ENCODE measurements at regions not wholly inside any gene's neighbourhood (a gene's known extent, or its start where the extent isn't known, plus 50 kb on each side); places are given as distances from the start of the nearest gene placed in this dataset.
"Not testable (repeated sequence)": the region's sequence is repeated elsewhere in the genome, so short reads cannot be mapped to it uniquely, and the experiment has no call there.

DNA sequence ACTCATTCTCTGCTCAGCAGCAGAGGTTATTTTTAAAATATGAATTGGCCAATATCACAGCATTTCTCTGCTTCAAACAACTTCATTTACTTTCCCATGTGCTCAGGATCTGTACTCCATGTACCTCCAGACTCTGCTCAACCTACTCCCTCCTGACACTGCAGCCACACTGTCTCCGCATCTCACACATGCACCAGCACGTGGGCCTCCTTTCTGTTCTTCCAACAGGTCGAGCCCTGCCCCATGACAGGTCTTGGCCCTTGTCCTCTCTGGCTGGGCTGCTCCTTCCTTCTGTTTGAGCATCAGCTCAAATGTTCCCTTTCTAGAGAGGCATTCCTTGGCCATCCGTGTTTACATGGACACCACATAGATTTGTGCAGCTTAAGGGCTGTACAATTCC, 195.7 kb downstream of the EBLN2 start:
- Histone ChIP-seq H3K36me3 (no peaks in the 10 kb centered on the region), H3K9me3 (no peaks in the 10 kb centered on the region), H3K4me3 (no peak overlapping the region), H3K27ac (no peak overlapping the region), H3K4me1 (no peaks in the 10 kb centered on the region), H3K27me3 (no peaks in the 10 kb centered on the region)
- DNase-seq (ENCODE audit: low spot score in 2 of 2) = no peak
- 83% methylated on average over 4 of the region's 4 CpGs for WGBS
- TF ChIP-seq POLR2A (IDR thresholded peaks at IDR 0.05) (no peak), POLR2AphosphoS5 (IDR thresholded peaks at IDR 0.05) (no peak), EP300 (IDR thresholded peaks at IDR 0.05) (no peak)
- TF ChIP-seq, protein P1, sequence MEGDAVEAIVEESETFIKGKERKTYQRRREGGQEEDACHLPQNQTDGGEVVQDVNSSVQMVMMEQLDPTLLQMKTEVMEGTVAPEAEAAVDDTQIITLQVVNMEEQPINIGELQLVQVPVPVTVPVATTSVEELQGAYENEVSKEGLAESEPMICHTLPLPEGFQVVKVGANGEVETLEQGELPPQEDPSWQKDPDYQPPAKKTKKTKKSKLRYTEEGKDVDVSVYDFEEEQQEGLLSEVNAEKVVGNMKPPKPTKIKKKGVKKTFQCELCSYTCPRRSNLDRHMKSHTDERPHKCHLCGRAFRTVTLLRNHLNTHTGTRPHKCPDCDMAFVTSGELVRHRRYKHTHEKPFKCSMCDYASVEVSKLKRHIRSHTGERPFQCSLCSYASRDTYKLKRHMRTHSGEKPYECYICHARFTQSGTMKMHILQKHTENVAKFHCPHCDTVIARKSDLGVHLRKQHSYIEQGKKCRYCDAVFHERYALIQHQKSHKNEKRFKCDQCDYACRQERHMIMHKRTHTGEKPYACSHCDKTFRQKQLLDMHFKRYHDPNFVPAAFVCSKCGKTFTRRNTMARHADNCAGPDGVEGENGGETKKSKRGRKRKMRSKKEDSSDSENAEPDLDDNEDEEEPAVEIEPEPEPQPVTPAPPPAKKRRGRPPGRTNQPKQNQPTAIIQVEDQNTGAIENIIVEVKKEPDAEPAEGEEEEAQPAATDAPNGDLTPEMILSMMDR (IDR thresholded peaks at IDR 0.05) = no peak

- Histone ChIP-seq H3K36me3 (no peaks in the 10 kb centered on the region), H3K9me3 (no peaks in the 10 kb centered on the region), H3K27ac (no peak overlapping the region), H3K27me3 (peaks cover 2% of the 10 kb centered on the region), H3K4me1 (no peaks in the 10 kb centered on the region), H3K4me3 (no peak overlapping the region)
- TF ChIP-seq POLR2AphosphoS5 (IDR thresholded peaks at IDR 0.05) = no peak
- no peak for TF ChIP-seq POLR2A (IDR thresholded peaks at IDR 0.05)
- no peak for TF ChIP-seq EP300 (IDR thresholded peaks at IDR 0.05)
- TF ChIP-seq, protein P1 (IDR thresholded peaks at IDR 0.05) = no peak
- no peak for DNase-seq (ENCODE audit: low spot score in 2 of 2)
- 82% methylated on average over 4 of the region's 4 CpGs for WGBS
Measured at GRCh38 chr3:73258057-73258456, 196.6 kb downstream of the EBLN2 start.

DNA sequence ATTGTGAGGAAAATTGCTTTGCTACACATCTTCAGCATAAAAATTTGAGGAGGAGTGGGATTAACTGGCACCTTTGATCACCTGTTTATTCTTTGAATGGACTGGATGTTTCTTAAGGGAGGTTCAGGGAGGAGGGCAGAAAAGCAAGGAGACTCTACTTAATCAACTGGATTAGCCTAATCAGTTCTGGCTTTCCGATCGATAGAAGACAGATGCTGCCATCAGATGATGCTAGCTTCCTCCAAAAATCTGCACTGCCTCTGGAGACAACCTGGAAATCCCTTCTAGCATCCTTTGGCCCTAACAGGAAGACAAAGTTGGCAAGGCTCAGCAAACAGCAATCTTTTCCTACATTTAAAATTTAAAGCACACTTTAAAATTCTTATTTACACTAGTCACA, 197.8 kb downstream of the EBLN2 start:
- Histone ChIP-seq H3K36me3 (no peaks in the 10 kb centered on the region), H3K27me3 (peaks cover 2% of the 10 kb centered on the region), H3K4me3 (no peak overlapping the region), H3K9me3 (no peaks in the 10 kb centered on the region), H3K27ac (no peak overlapping the region), H3K4me1 (no peaks in the 10 kb centered on the region)
- 67% methylated on average over 2 of the region's 2 CpGs for WGBS
- no peak for DNase-seq (ENCODE audit: low spot score in 2 of 2)
- TF ChIP-seq POLR2AphosphoS5 (IDR thresholded peaks at IDR 0.05) (no peak), POLR2A (IDR thresholded peaks at IDR 0.05) (no peak), EP300 (IDR thresholded peaks at IDR 0.05) (no peak)
- TF ChIP-seq, protein P1 (IDR thresholded peaks at IDR 0.05) = no peak

DNA sequence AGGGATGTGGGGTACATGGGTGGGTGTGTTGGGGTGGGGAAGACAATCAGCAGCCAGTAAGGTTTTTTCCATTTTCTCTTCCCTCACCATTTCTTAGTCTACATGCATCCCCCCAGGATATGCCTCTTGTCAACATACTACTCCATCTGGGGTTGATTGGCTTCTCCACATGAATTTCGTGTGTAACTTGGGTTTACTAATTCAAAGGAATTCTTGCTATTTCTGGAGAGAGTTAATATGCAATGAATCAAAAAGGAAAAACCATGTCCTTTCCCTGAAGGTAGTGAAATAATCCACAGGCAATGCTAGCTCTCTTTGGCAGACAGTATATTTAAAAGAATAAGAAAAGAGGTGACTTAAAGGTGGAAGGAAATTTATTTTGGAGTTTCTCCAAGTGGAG, 198.4 kb downstream of the EBLN2 start:
- 21% methylated on average over 1 of the region's 1 CpG for WGBS
- TF ChIP-seq POLR2A (IDR thresholded peaks at IDR 0.05) = no peak
- TF ChIP-seq EP300 (IDR thresholded peaks at IDR 0.05) = no peak
- TF ChIP-seq POLR2AphosphoS5 (IDR thresholded peaks at IDR 0.05) = no peak
- TF ChIP-seq, protein P1 (IDR thresholded peaks at IDR 0.05) = no peak
- H3K4me3 ChIP-seq = no peak overlapping the region
- no peaks in the 10 kb centered on the region for H3K36me3 ChIP-seq
- H3K27me3 ChIP-seq = peaks cover 2% of the 10 kb centered on the region
- H3K27ac ChIP-seq = no peak overlapping the region
- H3K4me1 ChIP-seq = no peaks in the 10 kb centered on the region
- no peaks in the 10 kb centered on the region for H3K9me3 ChIP-seq
- DNase-seq (ENCODE audit: low spot score in 2 of 2) = no peak

DNA sequence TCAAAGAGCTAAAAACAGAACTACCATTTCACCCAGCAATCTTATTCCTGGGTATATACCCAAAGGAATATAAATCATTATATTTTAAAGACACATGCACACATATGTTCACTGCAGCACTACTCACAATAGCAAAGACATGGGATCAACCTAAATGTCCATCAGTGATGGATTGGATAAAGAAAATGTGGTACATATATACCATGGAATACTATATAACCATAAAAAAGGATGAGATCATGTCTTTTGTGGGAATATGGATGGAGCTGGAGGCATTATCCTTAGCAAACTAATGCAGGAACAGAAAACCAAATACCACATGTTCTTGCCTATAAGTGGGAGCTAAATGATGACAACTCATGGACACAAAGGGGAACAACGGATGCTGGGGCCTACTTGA, 205.1 kb downstream of the EBLN2 start:
- not testable (repeated sequence) for H3K4me1 ChIP-seq; DNase-seq (ENCODE audit: low spot score in 2 of 2); H3K9me3 ChIP-seq; H3K27ac ChIP-seq; H3K27me3 ChIP-seq; H3K36me3 ChIP-seq; H3K4me3 ChIP-seq
- WGBS = 82% methylated on average over 1 of the region's 1 CpG

DNA sequence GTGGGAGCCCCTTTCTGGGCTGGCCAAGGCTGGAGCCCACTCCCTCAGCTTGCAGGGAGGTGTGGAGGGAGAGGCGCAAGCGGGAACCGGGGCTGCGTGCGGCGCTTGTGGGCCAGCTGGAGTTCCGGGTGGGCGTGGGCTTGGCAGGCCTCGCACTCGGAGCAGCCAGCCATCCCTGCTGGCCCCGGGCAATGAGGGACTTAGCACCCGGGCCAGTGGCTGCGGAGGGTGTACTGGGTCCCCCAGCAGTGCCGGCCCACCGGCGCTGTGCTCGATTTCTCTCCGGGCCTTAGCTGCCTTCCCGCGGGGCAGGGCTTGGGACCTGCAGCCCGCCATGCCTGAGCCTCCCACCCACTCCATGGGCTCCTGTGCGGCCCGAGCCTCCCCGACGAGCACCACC, 207.7 kb downstream of the EBLN2 start:
- not testable (repeated sequence) for DNase-seq (ENCODE audit: low spot score in 2 of 2); H3K27ac ChIP-seq; H3K4me3 ChIP-seq; H3K27me3 ChIP-seq; H3K36me3 ChIP-seq; H3K4me1 ChIP-seq; H3K9me3 ChIP-seq
- 86% methylated on average over 10 of the region's 25 CpGs for WGBS
